ENCODE measurements at regions not wholly inside any gene's neighbourhood (a gene's known extent, or its start where the extent isn't known, plus 50 kb on each side); places are given as distances from the start of the nearest gene placed in this dataset.

DNA sequence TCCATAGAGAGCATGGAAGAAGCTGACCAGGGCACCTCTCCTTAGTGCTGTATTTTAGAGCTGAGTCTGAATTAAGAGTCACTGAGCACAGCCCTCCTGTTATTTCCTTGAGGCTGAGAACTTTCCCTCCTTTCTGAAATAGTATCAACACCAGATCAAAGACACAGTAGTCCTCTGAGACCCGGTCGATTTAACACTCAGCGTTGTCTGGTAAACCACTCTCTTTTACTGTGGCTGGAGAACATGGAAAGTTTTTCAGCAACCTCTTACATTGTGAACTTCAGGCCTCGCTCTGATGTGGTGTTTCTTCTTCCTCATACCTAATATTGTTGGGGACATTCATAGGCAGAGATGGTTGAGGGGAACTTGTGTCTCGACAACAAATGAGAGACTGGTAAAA is 202.0 kb upstream of the MTPN start:
- TF ChIP-seq, protein P1, sequence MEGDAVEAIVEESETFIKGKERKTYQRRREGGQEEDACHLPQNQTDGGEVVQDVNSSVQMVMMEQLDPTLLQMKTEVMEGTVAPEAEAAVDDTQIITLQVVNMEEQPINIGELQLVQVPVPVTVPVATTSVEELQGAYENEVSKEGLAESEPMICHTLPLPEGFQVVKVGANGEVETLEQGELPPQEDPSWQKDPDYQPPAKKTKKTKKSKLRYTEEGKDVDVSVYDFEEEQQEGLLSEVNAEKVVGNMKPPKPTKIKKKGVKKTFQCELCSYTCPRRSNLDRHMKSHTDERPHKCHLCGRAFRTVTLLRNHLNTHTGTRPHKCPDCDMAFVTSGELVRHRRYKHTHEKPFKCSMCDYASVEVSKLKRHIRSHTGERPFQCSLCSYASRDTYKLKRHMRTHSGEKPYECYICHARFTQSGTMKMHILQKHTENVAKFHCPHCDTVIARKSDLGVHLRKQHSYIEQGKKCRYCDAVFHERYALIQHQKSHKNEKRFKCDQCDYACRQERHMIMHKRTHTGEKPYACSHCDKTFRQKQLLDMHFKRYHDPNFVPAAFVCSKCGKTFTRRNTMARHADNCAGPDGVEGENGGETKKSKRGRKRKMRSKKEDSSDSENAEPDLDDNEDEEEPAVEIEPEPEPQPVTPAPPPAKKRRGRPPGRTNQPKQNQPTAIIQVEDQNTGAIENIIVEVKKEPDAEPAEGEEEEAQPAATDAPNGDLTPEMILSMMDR (IDR thresholded peaks at IDR 0.05; ENCODE audit: extremely low read depth in 1 of 2, insufficient read depth in 1 of 2, low read depth in 1 of 2, low read length in 2 of 2): no peak
- no peak for TF ChIP-seq POLR2A (IDR thresholded peaks at IDR 0.05; ENCODE audit: low read depth, low read length)

All from endothelial cell of umbilical vein (primary cell).